H9 (cell line): ENCODE measurements at regions not wholly inside any gene's neighbourhood (a gene's known extent, or its start where the extent isn't known, plus 50 kb on each side); places are given as distances from the start of the nearest gene placed in this dataset.

Experiments
- DNase-seq: peaks from one replicate; pipeline ENCODE4 v3.0.0-alpha.2; 2017
- H2AFZ ChIP-seq: one replicate; pipeline ENCODE4 v1.6.1; 2013; ENCODE audit warnings: mild to moderate bottlenecking, low read length, control low read depth, moderate library complexity
- H2AK5ac ChIP-seq: 2 replicates; pipeline ENCODE4 v1.6.1; 2013; ENCODE audit warnings: low read length, control low read depth, mixed read lengths; ENCODE audit not compliant: insufficient read length
- H2BK120ac ChIP-seq: one replicate; pipeline ENCODE4 v1.6.1; 2013; ENCODE audit warnings: low read depth, mild to moderate bottlenecking, low read length, control low read depth, inconsistent platforms; ENCODE audit not compliant: poor library complexity, severe bottlenecking
- H2BK12ac ChIP-seq: 2 replicates; pipeline ENCODE4 v1.6.1; 2013; ENCODE audit warnings: low read length, control low read depth, mixed read lengths, low read depth; ENCODE audit not compliant: insufficient read length
- H2BK15ac ChIP-seq: 2 replicates; pipeline ENCODE4 v1.6.1; 2013; ENCODE audit warnings: low read depth, low read length, control low read depth
- H2BK20ac ChIP-seq: one replicate; pipeline ENCODE4 v1.6.1; 2013; ENCODE audit warnings: low read depth, mild to moderate bottlenecking, low read length, control low read depth, inconsistent platforms; ENCODE audit not compliant: poor library complexity, severe bottlenecking
- H2BK5ac ChIP-seq: 2 replicates; pipeline ENCODE4 v1.6.1; 2013; ENCODE audit warnings: low read length, control low read depth, mixed read lengths; ENCODE audit not compliant: insufficient read length
- H3K14ac ChIP-seq: 2 replicates; pipeline ENCODE4 v1.6.1; 2013; ENCODE audit warnings: low read length, control low read depth; ENCODE audit not compliant: insufficient read depth
- H3K18ac ChIP-seq: 2 replicates; pipeline ENCODE4 v1.6.1; 2013; ENCODE audit warnings: low read depth, mild to moderate bottlenecking, mixed read lengths, low read length, control low read depth; ENCODE audit not compliant: insufficient read length
- H3K23ac ChIP-seq: 2 replicates; pipeline ENCODE4 v1.6.1; 2013; ENCODE audit warnings: low read length, control low read depth, mixed read lengths, low read depth; ENCODE audit not compliant: insufficient read length
- H3K23me2 ChIP-seq: 2 replicates; pipeline ENCODE4 v1.6.1; 2013; ENCODE audit warnings: low read depth, mild to moderate bottlenecking, mixed read lengths, low read length, control low read depth; ENCODE audit not compliant: insufficient read length, poor library complexity, severe bottlenecking
- H3K27ac ChIP-seq: 2 replicates; pipeline ENCODE4 v1.5.1; 2013; ENCODE audit warnings: low read length, control low read depth, mixed read lengths, low read depth; ENCODE audit not compliant: insufficient read length
- H3K27me3 ChIP-seq: 2 replicates; pipeline ENCODE4 v1.6.1; 2013; ENCODE audit warnings: low read length, control low read depth, inconsistent platforms; ENCODE audit not compliant: insufficient read depth
- H3K4ac ChIP-seq: 2 replicates; pipeline ENCODE4 v1.6.1; 2013; ENCODE audit warnings: low read depth, mild to moderate bottlenecking, control low read depth, inconsistent platforms, low read length, moderate library complexity
- H3K4me1 ChIP-seq: 2 replicates; pipeline ENCODE4 v1.6.1; 2013; ENCODE audit warnings: low read length, control low read depth, inconsistent platforms; ENCODE audit not compliant: insufficient read depth
- H3K4me2 ChIP-seq: 2 replicates; pipeline ENCODE4 v1.6.1; 2013; ENCODE audit warnings: low read length, control low read depth, mixed read lengths; ENCODE audit not compliant: insufficient read length, insufficient read depth
- H3K56ac ChIP-seq: 2 replicates; pipeline ENCODE4 v1.6.1; 2013; ENCODE audit warnings: low read depth, mild to moderate bottlenecking, mixed read lengths, low read length, control low read depth; ENCODE audit not compliant: insufficient read length
- H3K79me1 ChIP-seq: 2 replicates; pipeline ENCODE4 v1.6.1; 2013; ENCODE audit warnings: low read depth, mild to moderate bottlenecking, moderate library complexity, low read length, control low read depth, inconsistent platforms; ENCODE audit not compliant: insufficient read depth, poor library complexity, severe bottlenecking
- H3K79me2 ChIP-seq: 2 replicates; pipeline ENCODE4 v1.6.1; 2013; ENCODE audit warnings: low read length, control low read depth, inconsistent platforms; ENCODE audit not compliant: insufficient read depth
- H3K9ac ChIP-seq: 2 replicates; pipeline ENCODE4 v1.6.1; 2013; ENCODE audit warnings: low read length, control low read depth, mixed read lengths; ENCODE audit not compliant: insufficient read length; ENCODE audit errors: extremely low read depth
- H3K9me3 ChIP-seq: one replicate; pipeline ENCODE4 v1.6.1; 2013; ENCODE audit warnings: low read depth, low read length, inconsistent platforms; ENCODE audit not compliant: control insufficient read depth
- H3T11ph ChIP-seq: one replicate; pipeline ENCODE4 v1.6.1; 2013; ENCODE audit warnings: mild to moderate bottlenecking, low read length, control low read depth, inconsistent platforms
- H4K20me1 ChIP-seq: one replicate; pipeline ENCODE4 v1.6.1; 2013; ENCODE audit not compliant: control insufficient read depth, insufficient read length, insufficient read depth
- H4K5ac ChIP-seq: 2 replicates; pipeline ENCODE4 v1.6.1; 2013; ENCODE audit warnings: low read depth, mild to moderate bottlenecking, mixed read lengths, low read length, control low read depth; ENCODE audit not compliant: insufficient read length
- H4K8ac ChIP-seq: replicated peaks from 2 replicates; pipeline ENCODE4 v1.6.1; 2013; ENCODE audit warnings: low read length, control low read depth, mixed read lengths, low read depth; ENCODE audit not compliant: insufficient read length
- H4K91ac ChIP-seq: 2 replicates; pipeline ENCODE4 v1.6.1; 2013; ENCODE audit warnings: low read depth, mild to moderate bottlenecking, moderate library complexity, mixed read lengths, low read length, control low read depth; ENCODE audit not compliant: insufficient read length
- H3K27ac Mint-ChIP-seq, 3 experiments: 2 replicates in 2 of 3; 3 replicates in 1 of 3; pipeline ENCODE4 v1.8.0; 2020 to 2021; ENCODE audit warnings: mixed read lengths in 3 of 3, mild to moderate bottlenecking in 1 of 3, moderate library complexity in 1 of 3
- H3K27me3 Mint-ChIP-seq: 2 replicates; pipeline ENCODE4 v1.8.0; 2021; ENCODE audit warnings: low read depth, mild to moderate bottlenecking, moderate library complexity, mixed read lengths
- H3K36me3 Mint-ChIP-seq, 3 experiments: 2 replicates in 2 of 3; 3 replicates in 1 of 3; pipeline ENCODE4 v1.8.0; 2020 to 2021; ENCODE audit warnings: low read depth in 3 of 3, mixed read lengths in 3 of 3; ENCODE audit not compliant: insufficient read depth in 1 of 3
- H3K4me1 Mint-ChIP-seq, 2 experiments: 2 replicates each; pipeline ENCODE4 v1.8.0; 2020; ENCODE audit warnings: mixed read lengths in 2 of 2
- H3K4me3 Mint-ChIP-seq, 2 experiments: 2 replicates in 1 of 2; 3 replicates in 1 of 2; pipeline ENCODE4 v1.8.0; 2020 to 2021; ENCODE audit warnings: mild to moderate bottlenecking in 2 of 2, mixed read lengths in 2 of 2, moderate library complexity in 1 of 2
- H3K9me3 Mint-ChIP-seq, 2 experiments: 2 replicates in 1 of 2; 3 replicates in 1 of 2; pipeline ENCODE4 v1.8.0; 2020; ENCODE audit warnings: mild to moderate bottlenecking in 2 of 2, mixed read lengths in 2 of 2, moderate library complexity in 1 of 2
- WGBS: extraction: QIAGEN DNeasy Blood & Tissue Kit; methylation state at CpG from one replicate; pipeline ENCODE4 v1.1.7; 2013; ENCODE audit warnings: missing lambda C conversion rate, low lambda C conversion rate, mixed read lengths; ENCODE audit not compliant: insufficient read length; ENCODE audit errors: extremely low coverage; 5-methylcytosine and 5-hydroxymethylcytosine counted together
- TF ChIP-seq, protein P1 (sequence below): fragments of 200-600 bp; sonication (generic); conservative IDR thresholded peaks from 3 replicates; pipeline ENCODE4 v1.8.0; 2021; ENCODE audit warnings: antibody characterized with exemption, mild to moderate bottlenecking

GRCh38 chr15:25054943-25055342 lies 100.2 kb downstream of the SNRPN start:
- H4K5ac ChIP-seq = no peak overlapping the region
- no peak overlapping the region for H2BK20ac ChIP-seq
- no peak overlapping the region for H2AFZ ChIP-seq
- no peaks in the 10 kb centered on the region for H4K20me1 ChIP-seq
- H3K18ac ChIP-seq = no peak overlapping the region
- H2AK5ac ChIP-seq = no peak overlapping the region
- H3K27ac Mint-ChIP-seq = no peak overlapping the region
- H3K36me3 Mint-ChIP-seq = peaks cover 100% of the 10 kb centered on the region in 3 experiments
- H3K23me2 ChIP-seq = no peaks in the 10 kb centered on the region
- H3K27me3 Mint-ChIP-seq = peaks cover 1% of the 10 kb centered on the region
- no peak overlapping the region for H3T11ph ChIP-seq
- H3K79me1 ChIP-seq = no peaks in the 10 kb centered on the region
- no peak overlapping the region for H3K4me3 Mint-ChIP-seq
- H3K4me1 ChIP-seq = no peaks in the 10 kb centered on the region
- no peak overlapping the region for H3K27ac ChIP-seq
- H3K79me2 ChIP-seq = peaks cover 4% of the 10 kb centered on the region; the same call in 1 of the 2 replicates
- no peak overlapping the region for H2BK5ac ChIP-seq
- no peak overlapping the region for H3K4ac ChIP-seq
- H2BK120ac ChIP-seq = no peak overlapping the region
- no CpG with 5 or more reads among the region's 9 CpGs for WGBS
- H2BK15ac ChIP-seq = no peak overlapping the region
- H3K9me3 Mint-ChIP-seq = peaks cover 98 to 99% of the 10 kb centered on the region in 2 experiments
- peaks cover 0 to 7% of the 10 kb centered on the region in 2 experiments; a peak in 1 of 4 replicates for H3K4me1 Mint-ChIP-seq
- no peak overlapping the region for H3K4me2 ChIP-seq
- H3K14ac ChIP-seq = no peak overlapping the region
- DNase-seq = peak; percentile 13
- no peak overlapping the region for H4K91ac ChIP-seq
- TF ChIP-seq, protein P1, sequence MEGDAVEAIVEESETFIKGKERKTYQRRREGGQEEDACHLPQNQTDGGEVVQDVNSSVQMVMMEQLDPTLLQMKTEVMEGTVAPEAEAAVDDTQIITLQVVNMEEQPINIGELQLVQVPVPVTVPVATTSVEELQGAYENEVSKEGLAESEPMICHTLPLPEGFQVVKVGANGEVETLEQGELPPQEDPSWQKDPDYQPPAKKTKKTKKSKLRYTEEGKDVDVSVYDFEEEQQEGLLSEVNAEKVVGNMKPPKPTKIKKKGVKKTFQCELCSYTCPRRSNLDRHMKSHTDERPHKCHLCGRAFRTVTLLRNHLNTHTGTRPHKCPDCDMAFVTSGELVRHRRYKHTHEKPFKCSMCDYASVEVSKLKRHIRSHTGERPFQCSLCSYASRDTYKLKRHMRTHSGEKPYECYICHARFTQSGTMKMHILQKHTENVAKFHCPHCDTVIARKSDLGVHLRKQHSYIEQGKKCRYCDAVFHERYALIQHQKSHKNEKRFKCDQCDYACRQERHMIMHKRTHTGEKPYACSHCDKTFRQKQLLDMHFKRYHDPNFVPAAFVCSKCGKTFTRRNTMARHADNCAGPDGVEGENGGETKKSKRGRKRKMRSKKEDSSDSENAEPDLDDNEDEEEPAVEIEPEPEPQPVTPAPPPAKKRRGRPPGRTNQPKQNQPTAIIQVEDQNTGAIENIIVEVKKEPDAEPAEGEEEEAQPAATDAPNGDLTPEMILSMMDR = no peak
- H3K9ac ChIP-seq = no peak overlapping the region
- no peak overlapping the region for H3K23ac ChIP-seq
- no peaks in the 10 kb centered on the region for H3K27me3 ChIP-seq
- no peak overlapping the region for H3K56ac ChIP-seq
- no peak overlapping the region for H2BK12ac ChIP-seq
- no peak overlapping the region for H4K8ac ChIP-seq
- peaks cover 93% of the 10 kb centered on the region for H3K9me3 ChIP-seq
